ENCODE measurements at regions not wholly inside any gene's neighbourhood (a gene's known extent, or its start where the extent isn't known, plus 50 kb on each side); places are given as distances from the start of the nearest gene placed in this dataset.

GRCh38 chr11:13784441-13784840, 116.0 kb downstream of the FAR1 start:
- no peaks in the 10 kb centered on the region for H3K79me1 ChIP-seq (ENCODE audit: insufficient read depth, low read depth, low read length, poor library complexity, severe bottlenecking)
- no peaks in the 10 kb centered on the region for H4K20me1 ChIP-seq (ENCODE audit: control insufficient read depth, insufficient read depth, insufficient read length)
- no peak overlapping the region for H4K91ac ChIP-seq (ENCODE audit: insufficient read length, low read depth, low read length)
- no peak overlapping the region for H2BK15ac ChIP-seq (ENCODE audit: low read depth, low read length)
- Mint-ChIP-seq H3K4me1 (peaks cover 7 to 19% of the 10 kb centered on the region in 2 experiments; a peak in 3 of 4 replicates), H3K36me3 (ENCODE audit: insufficient read depth in 1 of 3, low read depth in 3 of 3) (no peaks in the 10 kb centered on the region), H3K4me3 (no peak overlapping the region), H3K9me3 (no peaks in the 10 kb centered on the region), H3K27me3 (ENCODE audit: low read depth) (peaks cover 5% of the 10 kb centered on the region; the same call in 1 of the 2 replicates), H3K27ac (no peak overlapping the region)
- H3K18ac ChIP-seq (ENCODE audit: insufficient read length, low read depth, low read length), result no peak overlapping the region
- no CpG with 5 or more reads among the region's 3 CpGs for WGBS (ENCODE audit: extremely low coverage, insufficient read length, low lambda C conversion rate)
- H3K79me2 ChIP-seq (ENCODE audit: insufficient read depth, low read length), result no peaks in the 10 kb centered on the region
- H3K9ac ChIP-seq (ENCODE audit: extremely low read depth, insufficient read length, low read length), result no peak overlapping the region
- no peak overlapping the region for H4K5ac ChIP-seq (ENCODE audit: insufficient read length, low read depth, low read length)
- no peak overlapping the region for H3K14ac ChIP-seq (ENCODE audit: insufficient read depth, low read length)
- H2BK120ac ChIP-seq (ENCODE audit: low read depth, low read length, poor library complexity, severe bottlenecking), result no peak overlapping the region
- H3K23ac ChIP-seq (ENCODE audit: insufficient read length, low read depth, low read length), result no peak overlapping the region
- no peak for TF ChIP-seq CTCF (conservative IDR thresholded peaks at IDR 0.05)
- no peak overlapping the region for H3K4me2 ChIP-seq (ENCODE audit: insufficient read depth, insufficient read length, low read length)
- DNase-seq, result no peak
- H3K56ac ChIP-seq (ENCODE audit: insufficient read length, low read depth, low read length), result no peak overlapping the region
- no peak overlapping the region for H2BK20ac ChIP-seq (ENCODE audit: low read depth, low read length, poor library complexity, severe bottlenecking)
- no peak overlapping the region for H4K8ac ChIP-seq (replicated peaks; ENCODE audit: insufficient read length, low read depth, low read length)
- H2AFZ ChIP-seq (ENCODE audit: low read length), result no peak overlapping the region
- no peak overlapping the region for H2AK5ac ChIP-seq (ENCODE audit: insufficient read length, low read length)
- no peak overlapping the region for H3K27ac ChIP-seq (ENCODE audit: insufficient read length, low read depth, low read length)
- no peaks in the 10 kb centered on the region for H3K23me2 ChIP-seq (ENCODE audit: insufficient read length, low read depth, low read length, poor library complexity, severe bottlenecking)
- no peak overlapping the region for H3T11ph ChIP-seq (ENCODE audit: low read length)
- H3K9me3 ChIP-seq (ENCODE audit: control insufficient read depth, low read depth, low read length), result no peaks in the 10 kb centered on the region
- H2BK12ac ChIP-seq (ENCODE audit: insufficient read length, low read depth, low read length), result no peak overlapping the region
- no peak overlapping the region for H2BK5ac ChIP-seq (ENCODE audit: insufficient read length, low read length)
- H3K4ac ChIP-seq (ENCODE audit: low read depth, low read length), result no peak overlapping the region
- no peaks in the 10 kb centered on the region for H3K27me3 ChIP-seq (ENCODE audit: insufficient read depth, low read length)
- no peaks in the 10 kb centered on the region for H3K4me1 ChIP-seq (ENCODE audit: insufficient read depth, low read length)

Data from H9 (cell line).